ENCODE measurements at regions not wholly inside any gene's neighbourhood (a gene's known extent, or its start where the extent isn't known, plus 50 kb on each side); places are given as distances from the start of the nearest gene placed in this dataset.

GRCh38 chrX:129077424-129078170 lies 445.7 kb downstream of the SMARCA1 start:
- TF ChIP-seq POLR2A (IDR thresholded peaks at IDR 0.05) (no peak), EP300 (IDR thresholded peaks at IDR 0.05) (no peak), CTCF (IDR thresholded peaks at IDR 0.05) (no peak), POLR2AphosphoS5 (IDR thresholded peaks at IDR 0.05) (no peak)
- no peak for DNase-seq
- Histone ChIP-seq H3K27me3 (no peaks in the 10 kb centered on the region), H3K27ac (no peak overlapping the region), H3K36me3 (no peaks in the 10 kb centered on the region), H3K4me1 (no peaks in the 10 kb centered on the region), H3K4me3 (no peak overlapping the region), H3K9me3 (no peaks in the 10 kb centered on the region)
- intact Hi-C loops (cut with DNase I): no loop called here
- WGBS, 2 donors: 46 to 48% methylated on average over 3 of the region's 3 CpGs

GRCh38 chrX:129071390-129071789 lies 451.9 kb downstream of the SMARCA1 start:
- no peak for TF ChIP-seq EP300 (IDR thresholded peaks at IDR 0.05)
- TF ChIP-seq POLR2A (IDR thresholded peaks at IDR 0.05): no peak
- no peak for TF ChIP-seq POLR2AphosphoS5 (IDR thresholded peaks at IDR 0.05)
- TF ChIP-seq CTCF (IDR thresholded peaks at IDR 0.05): no peak
- Histone ChIP-seq H3K36me3 (no peaks in the 10 kb centered on the region), H3K4me1 (no peaks in the 10 kb centered on the region), H3K4me3 (no peak overlapping the region), H3K27me3 (no peaks in the 10 kb centered on the region), H3K9me3 (no peaks in the 10 kb centered on the region), H3K27ac (no peak overlapping the region)
- intact Hi-C loops (cut with DNase I): no loop called here
- 3 to 11% methylated on average over 2 of the region's 2 CpGs for WGBS, 2 donors
- no peak for DNase-seq

GRCh38 chrX:129065895-129066294 lies 457.4 kb downstream of the SMARCA1 start:
- Histone ChIP-seq H3K27ac (no peak overlapping the region), H3K27me3 (no peaks in the 10 kb centered on the region), H3K4me3 (no peak overlapping the region), H3K9me3 (no peaks in the 10 kb centered on the region), H3K4me1 (no peaks in the 10 kb centered on the region), H3K36me3 (no peaks in the 10 kb centered on the region)
- no peak for DNase-seq
- TF ChIP-seq POLR2AphosphoS5 (IDR thresholded peaks at IDR 0.05): no peak
- TF ChIP-seq EP300 (IDR thresholded peaks at IDR 0.05): no peak
- TF ChIP-seq CTCF (IDR thresholded peaks at IDR 0.05): no peak
- TF ChIP-seq POLR2A (IDR thresholded peaks at IDR 0.05): no peak
- 97 to 98% methylated on average over 1 of the region's 1 CpG for WGBS, 2 donors
- intact Hi-C loops (cut with DNase I): no loop called here

GRCh38 chrX:129058405-129058804 lies 464.9 kb downstream of the SMARCA1 start:
- intact Hi-C loops (cut with DNase I): no loop called here

More at GRCh38 chrX:129058405-129058804, 464.9 kb downstream of the SMARCA1 start:
- H3K4me1 ChIP-seq: no peaks in the 10 kb centered on the region
- H3K9me3 ChIP-seq: no peaks in the 10 kb centered on the region
- no peak for DNase-seq
- WGBS, 2 donors: 92 to 93% methylated on average over 1 of the region's 1 CpG
- no peaks in the 10 kb centered on the region for H3K27me3 ChIP-seq
- no peaks in the 10 kb centered on the region for H3K36me3 ChIP-seq
- no peak overlapping the region for H3K4me3 ChIP-seq
- no peak overlapping the region for H3K27ac ChIP-seq
- no peak for TF ChIP-seq POLR2AphosphoS5 (IDR thresholded peaks at IDR 0.05)
- TF ChIP-seq CTCF (IDR thresholded peaks at IDR 0.05): no peak
- TF ChIP-seq POLR2A (IDR thresholded peaks at IDR 0.05): no peak
- TF ChIP-seq EP300 (IDR thresholded peaks at IDR 0.05): no peak

All from sigmoid colon (tissue), 6 donors.